ENCODE measurements at regions not wholly inside any gene's neighbourhood (a gene's known extent, or its start where the extent isn't known, plus 50 kb on each side); places are given as distances from the start of the nearest gene placed in this dataset.
"Not testable (repeated sequence)": the region's sequence is repeated elsewhere in the genome, so short reads cannot be mapped to it uniquely, and the experiment has no call there.

DNA sequence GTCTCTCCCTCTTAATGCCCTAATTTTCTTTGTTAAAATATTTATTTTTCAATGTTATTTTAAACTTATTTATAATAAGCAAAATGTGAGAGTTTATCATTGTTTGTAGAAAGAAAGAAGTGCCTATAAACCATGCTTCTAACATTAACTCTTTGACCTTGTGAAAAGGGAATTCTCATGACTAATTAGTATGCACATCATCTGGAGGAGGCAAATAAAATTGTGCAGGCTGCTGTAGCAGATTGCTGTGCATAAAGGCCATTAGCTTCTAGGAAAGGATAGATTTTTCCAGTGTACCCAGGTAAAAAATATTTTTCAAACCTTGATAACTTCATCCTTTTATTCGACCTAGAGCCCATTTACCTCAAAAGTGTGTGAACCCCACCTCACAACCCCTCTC is 84.6 kb upstream of the GUCY1A1 start:
- Histone ChIP-seq H3K4me1 (peaks cover 0 to 17% of the 10 kb centered on the region in 2 donors), H3K27ac (no peak overlapping the region), H3K9me3 (no peaks in the 10 kb centered on the region), H3K27me3 (no peaks in the 10 kb centered on the region), H3K4me3 (no peak overlapping the region), H3K36me3 (no peaks in the 10 kb centered on the region)
- TF ChIP-seq CTCF (IDR thresholded peaks at IDR 0.05) = no peak
- DNase-seq (ENCODE audit: low spot score) = no peak

- no peak for TF ChIP-seq CTCF (IDR thresholded peaks at IDR 0.05)
- H3K9me3 ChIP-seq = no peaks in the 10 kb centered on the region
- no peak overlapping the region for H3K27ac ChIP-seq
- no peak overlapping the region for H3K4me3 ChIP-seq
- H3K4me1 ChIP-seq = peaks cover 0 to 17% of the 10 kb centered on the region in 2 donors
- no peaks in the 10 kb centered on the region for H3K27me3 ChIP-seq
- no peaks in the 10 kb centered on the region for H3K36me3 ChIP-seq
- no peak for DNase-seq (ENCODE audit: low spot score)
These were observed 87.8 kb upstream of the GUCY1A1 start for GRCh38 chr4:155578726-155579370.

GRCh38 chr4:155578219-155578618 is 88.4 kb upstream of the GUCY1A1 start:
- Histone ChIP-seq H3K4me1 (peaks cover 0 to 17% of the 10 kb centered on the region in 2 donors), H3K4me3 (no peak overlapping the region), H3K27me3 (no peaks in the 10 kb centered on the region), H3K27ac (no peak overlapping the region), H3K36me3 (no peaks in the 10 kb centered on the region), H3K9me3 (no peaks in the 10 kb centered on the region)
- no peak for TF ChIP-seq CTCF (IDR thresholded peaks at IDR 0.05)
- DNase-seq (ENCODE audit: low spot score) = no peak

- H3K27ac ChIP-seq; H3K4me3 ChIP-seq; H3K27me3 ChIP-seq; H3K9me3 ChIP-seq; DNase-seq (ENCODE audit: low spot score); H3K36me3 ChIP-seq: not testable (repeated sequence)
- H3K4me1 ChIP-seq = peaks cover 0 to 31% of the 10 kb centered on the region in 2 donors
These were observed 92.3 kb upstream of the GUCY1A1 start for GRCh38 chr4:155574329-155574728.

DNA sequence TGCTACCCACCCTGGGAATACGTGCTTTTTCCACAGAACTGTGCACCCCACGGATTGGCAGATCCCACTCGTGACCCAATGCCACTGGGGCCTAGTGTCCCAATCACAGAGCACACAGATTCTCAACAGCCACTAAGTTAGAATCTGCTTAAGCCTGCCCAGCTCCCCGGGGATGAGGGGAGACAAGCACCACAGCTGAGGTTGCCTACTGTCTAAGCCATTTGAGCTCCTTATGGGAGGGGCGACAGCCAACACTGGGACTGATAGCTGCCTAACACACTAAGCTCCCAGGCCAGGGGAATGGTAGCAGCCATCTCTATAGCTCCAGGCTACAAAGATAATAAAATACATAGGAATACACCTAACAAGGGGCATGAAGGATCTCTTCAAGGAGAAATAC is 93.5 kb upstream of the GUCY1A1 start:
- H3K36me3 ChIP-seq = no peaks in the 10 kb centered on the region
- no peaks in the 10 kb centered on the region for H3K27me3 ChIP-seq

GRCh38 chr4:155572106-155572703 is 94.4 kb upstream of the GUCY1A1 start:
- no peak for DNase-seq (ENCODE audit: low spot score)
- TF ChIP-seq CTCF (IDR thresholded peaks at IDR 0.05) = no peak
- no peaks in the 10 kb centered on the region for H3K27me3 ChIP-seq
- peak overlapping the region in 1 of 2 donors; percentile 12 for H3K27ac ChIP-seq
- H3K4me1 ChIP-seq = peaks cover 0 to 14% of the 10 kb centered on the region in 2 donors
- no peak overlapping the region for H3K4me3 ChIP-seq
- H3K9me3 ChIP-seq = no peaks in the 10 kb centered on the region
- no peaks in the 10 kb centered on the region for H3K36me3 ChIP-seq

More for the DNA sequence above, 93.5 kb upstream of the GUCY1A1 start:
- H3K27ac ChIP-seq = no peak overlapping the region
- H3K9me3 ChIP-seq = no peaks in the 10 kb centered on the region
- H3K4me3 ChIP-seq = no peak overlapping the region
- DNase-seq (ENCODE audit: low spot score) = no peak
- TF ChIP-seq CTCF (IDR thresholded peaks at IDR 0.05) = no peak
- peaks cover 0 to 19% of the 10 kb centered on the region in 2 donors for H3K4me1 ChIP-seq
